GM18858 (cell line): ENCODE measurements at regions not wholly inside any gene's neighbourhood (a gene's known extent, or its start where the extent isn't known, plus 50 kb on each side); places are given as distances from the start of the nearest gene placed in this dataset.
"Not testable (repeated sequence)": the region's sequence is repeated elsewhere in the genome, so short reads cannot be mapped to it uniquely, and the experiment has no call there.

Source experiments
- ATAC-seq: cut with Tn5 transposase; IDR thresholded peaks from one replicate; pipeline ENCODE4 v1.9.1; 2021; ENCODE audit not compliant: unreplicated experiment

- ATAC-seq = no peak
Observed at GRCh38 chr1:199474738-199475137, 552.8 kb upstream of the NR5A2 start.

GRCh38 chr1:199482426-199482825 lies 545.1 kb upstream of the NR5A2 start:
- no peak for ATAC-seq

GRCh38 chr1:199489594-199489993 lies 537.9 kb upstream of the NR5A2 start:
- no peak for ATAC-seq

GRCh38 chr1:199490769-199491527 lies 536.6 kb upstream of the NR5A2 start:
- no peak for ATAC-seq

GRCh38 chr1:199495432-199495831 lies 532.1 kb upstream of the NR5A2 start:
- no peak for ATAC-seq

GRCh38 chr1:199498802-199499201 lies 528.7 kb upstream of the NR5A2 start:
- ATAC-seq = peak; percentile 85

GRCh38 chr1:199508072-199508471 lies 519.4 kb upstream of the NR5A2 start:
- ATAC-seq = no peak

GRCh38 chr1:199508653-199509052 lies 518.9 kb upstream of the NR5A2 start:
- no peak for ATAC-seq

GRCh38 chr1:199509456-199509855 lies 518.1 kb upstream of the NR5A2 start:
- ATAC-seq = no peak

- ATAC-seq = peak; percentile 94
Observed at GRCh38 chr1:199510314-199510713, 517.2 kb upstream of the NR5A2 start.

GRCh38 chr1:199512037-199512710 lies 515.3 kb upstream of the NR5A2 start:
- no peak for ATAC-seq

GRCh38 chr1:199515261-199515660 lies 512.2 kb upstream of the NR5A2 start:
- ATAC-seq = no peak

GRCh38 chr1:199522338-199522737 lies 505.2 kb upstream of the NR5A2 start:
- ATAC-seq = no peak

GRCh38 chr1:199522936-199523335 lies 504.6 kb upstream of the NR5A2 start:
- no peak for ATAC-seq

- ATAC-seq = no peak
Observed at GRCh38 chr1:199529324-199529723, 498.2 kb upstream of the NR5A2 start.

GRCh38 chr1:199533361-199533760 lies 494.1 kb upstream of the NR5A2 start:
- not testable (repeated sequence) for ATAC-seq

- peak; percentile 17 for ATAC-seq
Observed at GRCh38 chr1:199545780-199546179, 481.7 kb upstream of the NR5A2 start.

GRCh38 chr1:199546323-199546722 lies 481.2 kb upstream of the NR5A2 start:
- ATAC-seq = peak; percentile 64

- no peak for ATAC-seq
Observed at GRCh38 chr1:199549421-199549820, 478.1 kb upstream of the NR5A2 start.

- no peak for ATAC-seq
Observed at GRCh38 chr1:199550199-199551065, 477.1 kb upstream of the NR5A2 start.

GRCh38 chr1:199551967-199552565 lies 475.4 kb upstream of the NR5A2 start:
- ATAC-seq = no peak
